Uterus (tissue), 2 donors: ENCODE measurements at regions not wholly inside any gene's neighbourhood (a gene's known extent, or its start where the extent isn't known, plus 50 kb on each side); places are given as distances from the start of the nearest gene placed in this dataset.

Experiments used
- CTCF ChIP-seq, 4 experiments: fragments of 200-600 bp in 2 of 4; fragments of 450-650 bp in 2 of 4; sonication (generic) in 2 of 4; IDR thresholded peaks; one replicate each; pipeline ENCODE4 v1.5.1; 2016 to 2019; ENCODE audit warnings: antibody characterized with exemption in 4 of 4, mild to moderate bottlenecking in 2 of 4, moderate library complexity in 1 of 4
- POLR2A ChIP-seq, 2 donors: fragments of 450-650 bp; IDR thresholded peaks; one replicate each; pipeline ENCODE4 v1.6.1; 2016; ENCODE audit warnings: antibody characterized with exemption in 2 of 2, mild to moderate bottlenecking in 1 of 2, moderate library complexity in 1 of 2

DNA sequence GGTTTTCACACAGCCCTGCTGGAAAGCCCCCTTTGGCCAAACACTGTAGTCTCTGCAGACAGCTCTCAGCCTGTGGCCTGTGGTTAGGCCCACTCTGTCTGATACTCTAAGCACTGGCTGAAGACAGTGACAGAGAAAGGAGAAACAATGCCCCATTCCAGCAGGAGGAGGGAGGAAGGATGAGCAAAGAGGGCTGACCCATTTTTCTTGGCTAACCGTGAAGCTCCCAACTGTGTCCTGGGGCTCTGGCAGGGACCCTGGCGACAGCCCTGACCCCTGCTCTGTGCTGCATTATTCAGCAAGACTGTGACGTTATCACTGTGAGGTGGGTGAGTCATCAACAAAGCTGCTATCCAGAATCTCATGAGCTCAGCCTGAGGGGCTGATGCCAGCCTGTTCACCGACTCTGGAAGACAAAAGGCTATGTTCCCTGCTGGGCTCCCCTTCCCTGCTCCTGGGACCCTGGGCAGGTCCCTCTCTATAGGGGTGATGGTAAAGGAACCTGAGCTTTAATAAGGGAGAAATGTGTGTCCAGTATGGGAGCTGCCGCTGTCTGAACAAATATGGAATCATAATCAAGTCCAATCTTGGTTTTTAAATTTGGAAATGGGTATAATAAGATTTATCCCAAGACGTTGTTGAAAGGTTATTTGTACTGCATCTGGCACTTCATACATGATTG lies 107.0 kb downstream of the RHOU start:
- TF ChIP-seq CTCF (IDR thresholded peaks at IDR 0.05), result no peak
- no peak for TF ChIP-seq POLR2A (IDR thresholded peaks at IDR 0.05)
